HG03280 (cell line): ENCODE measurements at regions not wholly inside any gene's neighbourhood (a gene's known extent, or its start where the extent isn't known, plus 50 kb on each side); places are given as distances from the start of the nearest gene placed in this dataset.

ENCODE experiments used
- ATAC-seq: cut with Tn5 transposase; IDR thresholded peaks from one replicate; pipeline ENCODE4 v1.9.1; 2021; ENCODE audit warnings: mild to moderate bottlenecking, moderate library complexity; ENCODE audit not compliant: unreplicated experiment

DNA sequence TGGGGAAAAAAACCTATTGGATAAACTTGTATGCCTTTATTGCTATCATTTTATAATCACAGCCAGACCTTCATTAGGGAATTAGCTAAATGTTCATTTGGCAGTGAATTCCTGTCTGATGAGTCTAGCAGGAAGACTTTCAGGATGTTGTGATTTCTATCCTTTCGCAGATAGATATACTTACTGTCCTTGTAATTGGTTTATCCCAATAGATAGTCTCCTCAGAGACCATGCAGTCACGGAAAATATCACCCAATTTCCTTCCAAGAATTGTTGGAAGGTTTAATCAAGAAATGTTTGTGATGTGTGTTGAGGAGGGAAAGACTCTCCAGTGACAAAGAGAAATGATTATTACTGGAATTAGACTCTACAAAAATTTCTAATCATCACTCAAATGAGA is 1937.9 kb upstream of the WWC1 start:
- ATAC-seq: no peak

DNA sequence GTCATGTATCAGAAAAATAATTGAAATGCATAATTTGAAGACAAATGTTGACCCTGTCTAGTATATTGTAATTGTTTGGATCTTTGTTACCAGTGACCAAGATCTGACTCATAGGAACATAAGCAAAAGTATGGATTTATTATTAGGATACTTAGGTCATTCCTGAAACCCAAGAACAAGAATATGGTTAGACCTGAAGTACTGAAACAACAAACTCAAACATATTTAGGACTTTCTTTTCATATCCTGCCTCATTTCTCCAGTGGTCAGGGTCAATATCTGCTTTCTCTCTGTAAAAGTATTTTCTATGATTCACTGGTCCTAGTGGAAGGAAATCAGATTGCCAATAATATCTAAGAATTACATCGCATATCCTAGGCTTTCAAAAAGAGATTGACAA is 1937.1 kb upstream of the WWC1 start:
- ATAC-seq: no peak

DNA sequence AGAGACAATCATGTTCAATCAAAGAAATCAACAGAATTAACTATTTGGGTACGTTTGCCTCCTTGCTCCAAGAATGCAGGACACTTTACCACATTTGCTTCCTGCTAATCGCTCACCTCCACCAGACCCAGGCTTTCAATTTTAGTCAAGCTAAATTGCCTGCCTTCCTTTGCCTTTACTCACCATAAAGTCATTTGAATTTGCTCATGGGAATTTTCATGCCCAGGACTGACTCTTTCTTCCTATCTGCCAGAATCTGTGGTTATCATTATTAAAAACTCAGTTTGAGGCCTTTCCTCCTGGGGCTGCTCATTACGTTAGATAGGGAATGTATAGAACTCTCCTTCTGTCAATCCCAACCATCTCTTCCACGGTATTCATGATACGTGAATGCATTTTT is 1935.3 kb upstream of the WWC1 start:
- no peak for ATAC-seq

DNA sequence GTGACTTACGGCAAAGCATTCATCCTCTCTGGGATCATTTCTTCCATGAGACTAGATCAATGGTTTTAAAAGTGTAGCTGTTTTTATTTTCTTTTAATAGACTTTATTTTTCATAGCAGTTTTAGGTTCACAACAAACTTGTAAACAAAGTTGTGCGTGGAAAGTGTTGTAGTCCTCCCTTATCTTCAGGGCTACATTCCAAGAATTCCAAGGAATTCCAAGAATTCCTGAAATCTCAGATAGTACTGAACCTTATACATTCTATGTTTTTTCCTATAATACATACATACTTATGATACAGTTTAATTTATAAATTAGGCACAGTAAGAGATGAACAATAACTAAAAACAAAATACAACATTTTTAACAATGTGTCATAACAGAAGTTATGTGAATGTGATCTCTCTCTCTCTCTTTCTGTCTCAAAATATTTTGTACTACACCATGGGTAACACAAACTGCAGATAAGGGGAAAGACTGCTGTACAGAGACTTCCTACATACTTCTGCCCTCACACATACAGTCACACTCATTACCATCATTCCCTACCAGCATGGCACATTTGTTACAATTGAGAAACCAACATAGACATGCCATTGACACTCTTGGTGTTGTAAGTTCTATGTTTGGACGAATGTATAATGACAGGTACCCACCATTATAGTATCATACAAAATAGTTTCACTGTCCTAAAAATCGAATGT is 1933.2 kb upstream of the WWC1 start:
- no peak for ATAC-seq

DNA sequence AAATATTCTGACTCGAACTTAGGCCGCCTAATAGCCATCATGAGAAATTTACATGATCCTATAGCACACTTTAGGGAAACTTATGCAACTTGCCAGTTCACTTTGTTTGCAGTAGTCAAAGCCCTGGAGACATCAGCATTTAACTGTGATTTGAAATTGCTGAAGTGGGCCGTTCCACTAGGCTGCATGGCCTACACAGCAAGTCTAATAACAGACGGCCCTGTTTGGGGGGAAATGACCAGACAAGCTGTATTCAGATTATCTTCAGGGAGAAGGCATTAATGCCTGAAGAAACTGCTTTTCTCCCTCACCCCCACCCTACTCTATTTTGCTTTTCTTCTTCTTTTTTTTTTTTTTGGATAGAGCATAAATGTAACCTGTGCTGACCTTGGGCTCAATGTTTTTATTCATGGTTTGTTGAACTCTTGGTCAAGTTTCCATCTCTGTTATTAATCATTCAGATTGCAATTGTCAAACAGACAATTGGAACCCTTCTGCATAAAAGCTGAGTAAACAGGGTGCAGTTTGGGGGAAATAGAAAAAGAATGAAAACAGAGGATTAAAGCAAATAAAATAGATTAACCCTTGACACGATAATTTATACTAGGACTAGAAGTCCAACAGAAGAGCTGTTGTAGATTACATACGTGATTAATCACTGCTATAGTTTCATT is 1928.2 kb upstream of the WWC1 start:
- no peak for ATAC-seq

DNA sequence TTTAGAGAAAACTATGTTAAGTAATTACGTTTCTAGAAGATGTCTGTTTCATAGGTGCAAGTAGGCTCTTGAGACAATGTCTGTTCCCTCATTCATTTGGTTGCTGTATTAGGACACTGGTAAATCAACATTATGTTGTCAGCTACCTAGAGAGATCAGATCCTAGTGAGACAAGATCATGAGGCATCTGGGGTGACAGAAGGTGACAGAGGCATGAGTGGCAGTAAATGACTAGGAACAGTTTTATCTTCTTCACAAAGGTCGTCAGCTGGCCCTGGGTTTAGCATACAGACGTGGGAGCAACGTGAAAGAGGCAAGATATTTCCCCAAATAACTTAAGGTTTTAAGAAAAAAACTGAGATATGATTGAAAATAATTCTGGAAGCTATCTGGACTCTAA is 1926.3 kb upstream of the WWC1 start:
- no peak for ATAC-seq

DNA sequence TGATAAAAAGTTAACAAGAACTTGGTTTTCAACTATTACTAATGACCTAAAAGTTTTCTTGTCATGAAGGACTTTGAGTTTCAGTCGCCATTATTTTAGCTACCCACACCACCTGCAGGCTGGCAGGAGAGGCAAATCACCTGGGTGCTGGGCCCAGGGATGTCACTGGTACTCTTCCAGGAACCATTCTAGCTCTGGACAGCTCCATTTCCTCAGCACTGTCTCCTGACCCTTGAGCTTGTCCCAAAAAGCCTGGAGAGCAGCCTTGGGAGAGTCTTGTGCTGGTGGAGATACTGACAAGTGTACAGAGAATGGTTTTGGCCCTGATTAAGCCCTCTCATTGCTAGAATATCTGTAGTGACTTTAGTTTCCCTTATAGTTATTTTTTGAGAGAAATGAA is 1924.1 kb upstream of the WWC1 start:
- no peak for ATAC-seq

DNA sequence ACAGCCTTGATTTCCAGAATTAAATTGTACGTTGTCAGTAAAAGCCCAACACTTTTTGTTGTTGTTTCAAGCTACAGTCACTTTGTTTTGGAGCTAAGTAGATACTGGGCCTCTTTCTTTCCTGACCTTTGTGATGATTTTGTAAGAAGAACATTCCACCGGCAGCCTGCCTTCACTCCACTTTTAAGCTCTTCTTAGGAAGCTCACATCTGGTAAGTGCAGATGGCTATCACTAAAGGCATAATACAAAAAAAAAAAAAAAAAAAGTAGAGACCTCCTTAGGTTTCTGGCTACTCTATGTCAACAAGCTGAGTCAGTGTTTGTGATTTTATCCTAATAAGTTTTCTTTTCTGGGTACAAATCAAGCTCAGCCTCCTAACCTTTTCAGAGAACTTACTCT is 1922.1 kb upstream of the WWC1 start:
- no peak for ATAC-seq

DNA sequence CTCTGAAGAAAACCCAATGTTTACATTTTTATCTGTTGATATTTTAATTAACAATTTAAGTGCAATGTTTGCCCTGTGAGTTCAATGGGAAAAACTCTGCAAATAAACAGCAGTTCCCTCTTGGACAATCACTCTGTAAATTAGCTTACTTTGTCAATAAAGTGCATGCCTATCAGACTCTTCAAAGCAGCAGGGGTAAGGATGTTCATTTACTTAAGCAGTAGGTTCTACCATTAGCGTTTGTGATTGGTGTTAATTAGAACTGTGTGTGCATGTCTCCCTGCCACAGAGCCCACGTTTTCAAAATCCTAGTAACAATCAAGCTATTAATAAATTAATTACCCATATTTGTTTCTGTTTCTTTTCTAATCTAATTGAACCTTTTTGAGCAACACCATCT is 1921.6 kb upstream of the WWC1 start:
- no peak for ATAC-seq

DNA sequence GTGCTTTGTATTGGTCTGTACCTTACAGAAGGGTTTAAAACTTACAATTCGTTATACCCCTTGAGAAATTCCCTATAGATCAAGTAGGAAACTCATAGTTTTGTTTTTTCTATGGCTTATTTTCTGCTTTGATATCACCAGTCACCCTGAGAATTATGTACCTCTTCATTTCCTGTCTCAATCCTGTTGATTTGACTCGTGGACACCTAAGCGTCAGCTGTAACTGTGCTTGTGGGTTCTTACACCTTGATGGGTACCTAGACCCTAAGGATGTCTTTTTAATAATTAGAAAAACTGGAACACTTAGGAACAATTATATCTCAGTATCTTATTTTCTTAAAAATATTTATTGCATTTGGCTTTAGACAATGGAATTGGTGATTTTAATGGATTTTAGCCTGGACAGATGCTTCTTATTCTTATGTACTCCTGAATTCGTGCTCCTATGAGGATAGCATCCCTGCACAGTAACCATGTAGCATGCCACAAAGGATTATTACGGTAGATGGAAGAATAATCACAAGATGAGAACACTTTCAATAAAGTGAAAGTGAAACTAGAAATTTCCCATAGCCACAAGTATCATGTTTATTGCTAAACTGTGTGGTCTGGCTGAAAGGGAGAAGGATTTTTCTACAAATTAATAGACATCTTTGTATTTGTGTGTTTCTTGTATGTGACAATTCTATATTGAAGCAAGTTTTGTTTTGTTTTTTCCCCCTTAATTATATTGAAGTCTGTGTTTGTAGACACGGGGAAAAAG is 1920.3 kb upstream of the WWC1 start:
- ATAC-seq: no peak

DNA sequence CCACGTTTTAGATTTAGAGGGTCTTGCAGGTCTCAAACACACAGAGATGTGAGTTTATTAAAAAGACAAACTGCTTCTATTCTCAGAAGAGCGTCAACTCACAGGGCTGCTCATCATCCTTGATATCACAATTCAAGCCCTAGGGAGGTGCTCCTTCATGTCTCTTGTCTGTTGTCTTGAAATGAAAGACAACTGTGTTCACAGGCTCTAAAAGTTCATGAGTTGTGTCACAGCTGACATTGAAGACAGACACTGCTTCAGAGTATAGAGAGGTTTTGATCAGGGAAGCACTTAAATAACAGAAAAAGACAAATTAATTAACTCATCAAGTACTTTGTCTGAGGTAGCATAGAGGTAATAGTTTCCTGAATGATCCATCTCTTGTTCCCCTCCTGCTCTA is 1917.6 kb upstream of the WWC1 start:
- ATAC-seq: no peak

DNA sequence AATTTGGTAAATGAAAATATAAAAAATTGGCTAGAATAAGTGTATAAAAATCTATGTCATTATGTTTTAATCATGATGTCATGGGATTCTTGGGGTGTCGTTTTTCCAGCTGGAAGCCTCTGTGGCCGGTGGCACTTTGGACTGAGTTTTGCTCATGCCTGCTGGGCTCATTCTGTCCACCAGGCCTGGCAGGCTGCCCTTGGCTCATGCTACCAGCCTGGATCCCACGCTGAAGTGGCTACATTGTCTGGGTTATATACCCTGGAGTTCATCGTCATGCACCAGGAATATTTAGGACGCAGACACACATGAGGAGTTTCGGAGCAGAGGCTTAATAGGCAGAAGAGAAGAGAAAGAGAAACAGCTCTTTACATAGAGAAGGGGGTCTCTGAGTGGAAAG is 1913.7 kb upstream of the WWC1 start:
- ATAC-seq: no peak

DNA sequence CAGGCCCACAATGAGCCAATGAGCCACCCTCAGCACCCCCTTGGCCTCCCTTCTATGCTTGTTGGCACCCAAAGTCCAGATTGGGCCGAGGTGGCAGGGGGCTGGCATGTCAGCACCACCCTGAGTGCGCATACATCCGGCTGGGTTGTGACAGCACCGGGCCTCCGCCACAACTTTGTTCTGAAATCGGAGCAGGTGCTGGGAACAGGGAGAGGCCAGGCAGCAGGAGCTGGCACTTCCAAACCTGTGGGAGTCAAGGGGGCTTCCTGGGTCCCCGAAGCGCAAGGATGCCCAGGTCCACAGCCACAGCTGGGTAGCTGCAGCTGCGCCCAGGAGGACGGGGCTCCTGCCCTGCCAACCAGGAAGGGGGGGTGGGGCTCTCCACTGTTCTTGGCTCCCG is 1911.9 kb upstream of the WWC1 start:
- no peak for ATAC-seq

DNA sequence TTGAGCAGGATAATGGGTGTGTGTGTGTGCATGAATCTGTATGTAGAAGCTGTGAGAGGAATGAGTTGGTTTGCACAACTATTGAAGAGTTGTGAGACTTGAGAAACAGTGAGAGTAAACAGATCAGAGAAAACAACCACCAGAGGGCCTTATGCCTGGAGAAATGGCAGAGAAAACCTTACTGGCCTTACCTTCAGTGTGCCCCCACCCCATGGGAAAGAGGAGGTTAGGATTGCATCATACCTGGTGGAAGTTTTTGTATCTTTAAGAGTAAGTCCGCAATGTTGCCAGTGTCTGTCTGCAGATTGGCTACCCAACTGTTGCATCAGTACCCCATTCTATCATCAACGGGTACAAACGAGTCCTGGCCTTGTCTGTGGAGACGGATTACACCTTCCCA is 1909.4 kb upstream of the WWC1 start:
- ATAC-seq: no peak

DNA sequence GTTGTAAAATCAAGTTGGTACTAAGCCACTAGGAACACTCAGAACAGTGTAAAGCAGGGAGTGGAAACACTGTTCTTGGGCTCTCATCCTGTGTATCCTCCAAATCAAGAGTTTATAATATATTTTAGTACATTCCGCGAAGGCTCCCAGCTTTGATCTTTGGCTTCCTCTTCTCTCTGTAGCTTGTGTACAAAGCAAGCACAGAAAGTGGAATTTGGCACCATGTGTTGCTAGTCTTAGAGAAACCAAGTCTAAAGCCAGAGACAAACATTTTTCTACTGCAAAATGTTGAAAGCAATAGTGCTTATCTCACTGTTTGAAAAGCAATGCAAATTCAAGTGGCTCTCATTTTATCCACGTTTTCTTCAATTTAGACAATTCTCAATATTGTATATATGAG is 1893.3 kb upstream of the WWC1 start:
- no peak for ATAC-seq

DNA sequence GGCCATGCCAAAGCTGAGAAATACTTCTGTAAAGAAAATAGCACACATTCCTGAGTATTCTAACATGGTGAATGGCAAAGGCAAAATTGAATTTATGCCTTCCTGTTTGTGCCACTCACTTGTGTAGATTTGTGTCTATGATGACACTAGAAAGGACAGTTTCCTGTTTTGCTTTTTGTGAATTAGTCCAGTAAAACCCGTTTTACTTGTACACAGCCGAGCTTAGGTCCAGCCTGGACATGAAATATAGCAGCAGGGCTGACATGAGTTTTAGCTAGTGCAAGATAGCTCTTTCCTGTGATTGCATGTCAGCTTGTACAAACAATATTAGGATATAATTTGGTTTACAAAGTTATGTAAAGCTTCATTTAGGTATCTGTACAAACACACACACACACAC is 1891.7 kb upstream of the WWC1 start:
- ATAC-seq: no peak

DNA sequence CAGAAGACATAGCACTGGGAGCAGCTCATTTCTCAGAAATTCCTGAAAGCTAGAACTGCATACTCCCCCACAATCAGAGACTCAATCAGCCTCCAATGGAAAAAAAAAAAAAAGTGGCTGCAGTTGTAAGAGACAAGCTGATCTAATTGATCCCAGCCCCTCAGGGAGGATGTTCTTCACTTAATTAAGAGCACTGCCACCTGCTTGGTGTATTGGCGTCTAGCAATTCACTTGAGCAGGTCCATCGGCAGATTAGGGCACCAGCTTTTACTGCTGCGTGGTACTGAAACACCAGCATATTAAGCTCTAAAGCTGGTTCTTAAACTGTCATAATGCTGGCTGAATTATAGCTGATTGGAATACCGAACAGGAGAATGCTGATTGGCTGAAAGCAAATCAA is 1890.1 kb upstream of the WWC1 start:
- ATAC-seq: no peak

DNA sequence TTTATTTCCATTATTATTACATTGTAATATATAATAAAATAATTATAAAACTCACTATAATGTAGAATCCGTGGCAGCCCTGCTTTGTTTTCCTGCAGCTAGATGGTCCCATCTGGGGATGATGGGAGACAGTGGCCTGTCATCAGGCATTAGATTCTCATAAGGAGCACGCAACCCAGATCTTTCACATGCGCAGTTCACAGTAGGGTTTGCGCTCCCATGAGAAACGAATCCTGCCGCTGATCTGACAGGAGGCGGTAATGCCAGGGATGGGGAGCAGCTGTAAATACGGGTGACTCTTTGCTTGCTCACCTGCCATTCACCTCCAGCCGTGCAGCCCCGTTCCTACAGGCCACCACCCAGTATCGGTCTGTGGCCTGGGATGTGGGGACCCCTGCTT is 1879.3 kb upstream of the WWC1 start:
- no peak for ATAC-seq

DNA sequence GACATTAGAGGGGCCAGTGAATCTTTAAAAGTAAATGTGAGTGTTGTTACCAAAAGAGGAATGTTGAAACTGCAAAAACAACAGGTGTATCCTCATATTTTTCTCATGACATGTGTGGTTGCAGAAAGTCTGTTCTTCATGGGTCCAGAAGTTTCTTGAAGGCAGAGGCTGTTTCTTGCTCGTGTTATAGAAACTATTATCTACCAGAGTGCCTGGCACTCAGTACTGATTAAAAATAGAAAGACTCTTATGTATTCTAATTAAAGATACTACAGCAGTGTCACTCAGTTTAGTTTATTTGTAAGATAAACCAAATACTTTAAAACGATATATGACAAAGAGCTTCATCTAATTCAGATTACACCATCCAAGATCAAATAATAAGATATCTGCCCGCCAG is 1864.2 kb upstream of the WWC1 start:
- no peak for ATAC-seq

DNA sequence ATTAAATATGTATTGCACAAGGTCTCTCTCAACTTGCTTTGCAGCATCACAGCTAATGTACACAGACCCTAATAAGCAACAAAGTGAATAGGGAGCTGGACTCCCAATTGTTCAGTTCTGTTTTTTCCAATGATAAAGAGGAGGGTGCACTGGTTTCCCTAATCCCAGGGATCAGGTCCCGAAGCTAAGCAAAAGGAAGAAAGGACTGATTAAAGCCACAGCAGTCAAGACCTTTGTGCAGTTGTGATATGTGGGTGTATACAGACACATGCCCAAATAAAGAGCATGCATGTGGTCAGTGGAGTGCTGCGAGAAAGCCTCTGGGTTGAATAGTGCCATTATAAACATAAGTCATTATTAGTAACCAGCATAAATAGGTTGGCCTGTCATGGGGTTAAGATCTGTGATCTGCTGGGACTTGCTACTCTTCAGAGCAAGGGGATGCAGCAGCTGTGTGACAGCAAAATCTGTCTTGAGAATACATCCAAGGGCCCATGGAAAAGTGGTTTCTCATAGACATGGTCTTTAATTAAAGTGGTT is 1863.1 kb upstream of the WWC1 start:
- no peak for ATAC-seq

DNA sequence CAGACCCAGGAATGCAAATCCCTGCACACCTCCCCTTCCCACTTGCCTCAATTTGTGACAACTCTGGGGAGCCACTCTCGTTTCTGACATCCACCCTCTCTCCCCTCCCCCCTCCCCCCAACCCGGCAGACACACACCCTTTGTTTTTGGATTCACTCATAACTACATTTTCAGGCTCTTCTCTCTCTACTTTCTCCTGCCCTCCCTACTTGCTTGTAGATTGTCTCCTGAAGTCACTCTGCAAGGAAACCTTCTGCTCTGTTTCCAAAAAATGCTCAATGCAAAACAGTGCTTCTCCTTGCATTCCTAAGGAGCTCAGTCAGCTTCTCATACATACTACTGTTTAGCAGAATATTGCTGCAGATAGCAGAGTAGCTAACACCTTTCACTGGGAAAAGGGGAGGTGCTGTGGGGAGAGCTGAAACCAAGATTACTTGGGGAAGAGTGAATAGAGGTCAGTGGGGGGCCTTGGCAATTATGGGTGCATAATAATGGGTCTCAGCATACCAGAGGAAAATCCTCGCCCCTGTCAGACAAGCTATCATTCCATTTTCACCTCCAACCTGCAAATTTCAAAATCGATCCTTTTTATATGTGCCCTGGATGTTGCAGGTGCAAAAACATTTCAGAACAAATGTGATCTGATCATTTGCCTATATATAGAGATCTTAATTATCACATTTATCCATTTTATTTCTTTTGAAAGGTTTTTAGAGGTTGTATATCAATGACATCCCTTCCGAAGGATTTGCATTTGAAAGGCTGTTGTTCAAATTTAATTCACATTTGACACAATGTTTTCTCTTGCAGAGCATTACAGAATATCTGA is 1860.7 kb upstream of the WWC1 start:
- no peak for ATAC-seq
